Activated CD8-positive, alpha-beta memory T cell treated with anti-CD3 and anti-CD28 coated beads, Interleukin-2, amount 50 U/mL, for 48 hours (primary cell): ENCODE measurements at regions not wholly inside any gene's neighbourhood (a gene's known extent, or its start where the extent isn't known, plus 50 kb on each side); places are given as distances from the start of the nearest gene placed in this dataset.

Experiments
- DNase-seq: peaks from one replicate; pipeline ENCODE4 v3.0.0-alpha.2; 2020

DNA sequence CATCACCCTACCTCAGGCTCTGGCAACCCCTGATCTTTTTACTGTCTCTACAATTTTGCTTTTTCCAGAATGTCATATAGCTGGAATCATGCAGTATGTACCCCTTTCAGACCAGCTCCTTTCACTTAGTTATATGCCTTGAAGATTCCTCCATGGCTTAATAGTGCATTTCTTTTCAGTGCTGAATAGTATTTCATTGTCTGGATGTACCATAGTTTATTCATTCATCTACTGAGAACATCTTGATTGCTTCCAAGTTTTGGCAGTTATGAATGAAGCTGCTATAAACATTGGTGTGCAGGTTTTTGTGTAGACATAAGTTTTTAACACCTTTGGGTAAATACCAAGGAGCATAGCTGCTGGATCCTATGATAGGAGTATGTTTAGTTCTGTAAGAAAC, 50.8 kb upstream of the ANP32A start:
- DNase-seq: no peak

DNA sequence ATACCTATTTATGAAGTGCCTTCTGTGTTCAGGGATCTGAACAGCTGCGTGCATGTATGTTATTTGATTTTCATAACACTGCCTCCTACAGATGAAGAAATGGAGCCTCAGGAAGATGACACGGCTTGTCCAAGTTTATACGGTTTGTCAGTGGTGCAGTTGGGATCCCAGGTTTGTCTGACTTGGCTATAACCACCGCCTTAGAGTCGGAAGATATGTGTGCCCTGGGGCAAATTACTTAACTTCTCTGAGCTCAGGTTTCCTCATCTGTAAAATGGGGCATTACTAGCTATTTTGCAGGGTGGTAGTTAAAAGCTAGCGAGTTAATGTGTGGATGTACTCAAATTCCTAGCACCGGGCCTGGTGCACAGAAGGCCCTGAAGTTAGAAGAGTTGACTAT, 54.1 kb upstream of the ANP32A start:
- DNase-seq: no peak

DNA sequence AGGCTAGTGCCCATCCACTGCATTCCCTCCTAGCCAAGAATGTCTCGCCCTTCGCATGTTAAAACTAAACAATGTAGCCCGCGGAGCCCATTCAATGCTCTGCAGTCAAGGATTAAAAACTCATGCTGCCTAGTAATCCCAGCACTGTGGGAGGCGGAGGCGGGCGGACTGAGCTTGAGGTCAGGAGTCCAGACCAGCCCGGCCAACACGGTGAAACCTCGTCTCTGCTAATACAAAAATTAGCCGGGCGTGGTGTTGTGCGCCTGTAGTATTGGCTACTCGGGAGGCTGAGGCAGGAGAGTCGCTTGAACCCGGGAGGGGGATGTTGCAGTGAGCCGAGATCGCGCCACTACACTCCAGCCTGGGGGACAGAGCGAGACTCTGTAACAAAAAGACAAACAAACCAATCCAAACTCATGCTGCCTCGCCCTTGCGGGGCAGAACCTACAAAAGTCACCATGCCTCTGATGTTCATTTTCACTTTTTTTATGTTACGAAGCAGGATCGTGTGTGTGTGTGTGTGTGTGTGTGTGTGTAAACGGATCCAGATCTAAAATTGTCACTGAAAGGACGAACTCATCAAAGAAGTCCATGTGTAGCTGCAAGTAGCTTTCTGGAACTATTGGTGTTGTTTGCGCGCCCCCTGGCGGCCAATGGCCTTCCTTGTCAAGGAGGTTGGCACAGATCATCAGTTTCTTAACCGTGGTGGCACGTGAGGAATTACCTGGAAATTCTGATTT, 54.8 kb upstream of the SPESP1 start:
- peak; percentile 97 for DNase-seq

GRCh38 chr15:68877626-68878025, 52.7 kb upstream of the SPESP1 start:
- no peak for DNase-seq

DNA sequence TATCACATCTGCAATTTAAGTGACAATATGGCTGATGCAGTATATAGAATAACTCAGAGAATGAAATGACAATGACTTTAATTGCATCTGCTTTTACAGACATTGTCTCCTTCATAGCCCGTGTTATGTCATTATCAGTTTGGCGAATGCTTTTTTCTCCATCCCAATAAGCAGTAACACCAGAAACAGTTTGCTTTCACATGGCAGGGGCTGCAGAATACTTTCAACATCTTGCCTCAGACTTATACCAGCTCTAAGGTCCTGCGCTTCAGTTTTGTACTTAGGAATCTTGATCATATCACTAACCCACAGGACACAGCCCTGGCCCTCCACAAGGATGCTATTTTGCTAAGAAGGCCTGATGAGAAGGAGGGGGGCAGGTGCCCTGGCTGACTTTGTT, 49.9 kb upstream of the SPESP1 start:
- no peak for DNase-seq
